Activated CD4-positive, alpha-beta T cell treated with anti-CD3 and anti-CD28 coated beads, Interleukin-2, amount 50 U/mL, for 16 hours (primary cell): ENCODE measurements at regions not wholly inside any gene's neighbourhood (a gene's known extent, or its start where the extent isn't known, plus 50 kb on each side); places are given as distances from the start of the nearest gene placed in this dataset.
"Not testable (repeated sequence)": the region's sequence is repeated elsewhere in the genome, so short reads cannot be mapped to it uniquely, and the experiment has no call there.

Experiments
- DNase-seq: peaks from one replicate; pipeline ENCODE4 v3.0.0-alpha.2; 2020

GRCh38 chr13:53411463-53411862, 382.9 kb downstream of the OLFM4 start:
- DNase-seq: no peak

GRCh38 chr13:53415135-53415534, 386.5 kb downstream of the OLFM4 start:
- DNase-seq: no peak

- no peak for DNase-seq
Measured at GRCh38 chr13:53417601-53418000, 389.0 kb downstream of the OLFM4 start.

GRCh38 chr13:53422415-53422814, 393.8 kb downstream of the OLFM4 start:
- DNase-seq: no peak

GRCh38 chr13:53436396-53436795, 407.8 kb downstream of the OLFM4 start:
- DNase-seq: no peak

GRCh38 chr13:53439439-53440225, 411.0 kb downstream of the OLFM4 start:
- no peak for DNase-seq

GRCh38 chr13:53442979-53443378, 414.4 kb downstream of the OLFM4 start:
- DNase-seq: no peak

- no peak for DNase-seq
Measured at GRCh38 chr13:53445686-53446085, 417.1 kb downstream of the OLFM4 start.

- DNase-seq: no peak
Measured at GRCh38 chr13:53447456-53447855, 418.8 kb downstream of the OLFM4 start.

- no peak for DNase-seq
Measured at GRCh38 chr13:53447863-53448262, 419.2 kb downstream of the OLFM4 start.

GRCh38 chr13:53452263-53452808, 423.7 kb downstream of the OLFM4 start:
- not testable (repeated sequence) for DNase-seq

GRCh38 chr13:53460796-53461195, 432.2 kb downstream of the OLFM4 start:
- no peak for DNase-seq

- no peak for DNase-seq
Measured at GRCh38 chr13:53463106-53463505, 434.5 kb downstream of the OLFM4 start.

- no peak for DNase-seq
Measured at GRCh38 chr13:53466576-53466975, 438.0 kb downstream of the OLFM4 start.

GRCh38 chr13:53473397-53473796, 444.8 kb downstream of the OLFM4 start:
- no peak for DNase-seq

GRCh38 chr13:53474878-53475277, 446.3 kb downstream of the OLFM4 start:
- no peak for DNase-seq

- no peak for DNase-seq
Measured at GRCh38 chr13:53490752-53491151, 462.1 kb downstream of the OLFM4 start.

GRCh38 chr13:53494406-53494805, 465.8 kb downstream of the OLFM4 start:
- no peak for DNase-seq

GRCh38 chr13:53499576-53500133, 471.0 kb downstream of the OLFM4 start:
- DNase-seq: no peak

GRCh38 chr13:53501387-53501786, 472.8 kb downstream of the OLFM4 start:
- DNase-seq: no peak

GRCh38 chr13:53507741-53508140, 479.1 kb downstream of the OLFM4 start:
- no peak for DNase-seq

GRCh38 chr13:53512635-53513034, 484.0 kb downstream of the OLFM4 start:
- DNase-seq: no peak

- DNase-seq: no peak
Measured at GRCh38 chr13:53513226-53513625, 484.6 kb downstream of the OLFM4 start.

GRCh38 chr13:53520132-53520531, 491.5 kb downstream of the OLFM4 start:
- no peak for DNase-seq

- DNase-seq: no peak
Measured at GRCh38 chr13:53522034-53522433, 493.4 kb downstream of the OLFM4 start.
